ENCODE measurements at regions not wholly inside any gene's neighbourhood (a gene's known extent, or its start where the extent isn't known, plus 50 kb on each side); places are given as distances from the start of the nearest gene placed in this dataset.

DNA sequence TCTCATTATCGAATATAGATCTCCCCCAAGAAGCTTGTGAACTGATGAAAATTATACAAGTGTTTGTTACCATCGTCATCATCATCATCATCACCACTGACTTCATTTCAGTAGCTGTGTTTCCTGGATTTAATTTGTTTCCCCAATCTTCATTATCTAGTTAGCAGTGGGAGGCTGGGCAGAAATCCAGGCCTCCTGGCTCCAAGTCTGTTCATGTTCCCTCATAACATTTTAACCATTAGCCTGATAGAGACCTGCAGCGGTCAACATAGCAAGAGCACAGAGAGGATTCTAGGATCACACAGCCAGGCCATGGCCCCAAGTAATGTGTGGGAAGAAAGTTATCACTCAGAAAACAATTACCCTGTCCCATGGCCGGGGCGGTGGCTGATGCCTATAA, 526.2 kb upstream of the CDH11 start:
- no peak for TF ChIP-seq POLR2A (IDR thresholded peaks at IDR 0.05)
- no peak for TF ChIP-seq CTCF (IDR thresholded peaks at IDR 0.05)
